Activated naive CD4-positive, alpha-beta T cell treated with anti-CD3 and anti-CD28 coated beads, Interleukin-2, amount 50 U/mL, for 72 hours (primary cell): ENCODE measurements at regions not wholly inside any gene's neighbourhood (a gene's known extent, or its start where the extent isn't known, plus 50 kb on each side); places are given as distances from the start of the nearest gene placed in this dataset.
"Not testable (repeated sequence)": the region's sequence is repeated elsewhere in the genome, so short reads cannot be mapped to it uniquely, and the experiment has no call there.

ENCODE experiments used
- ATAC-seq, 2 donors: fragments of 150-1000 bp; cut with Tn5 transposase; 2 replicates each; pipeline ENCODE4 v1.10.0; 2021; ENCODE audit warnings: mild to moderate bottlenecking in 2 of 2, moderate library complexity in 2 of 2
- DNase-seq, 2 donors: peaks; one replicate each; pipeline ENCODE4 v3.0.0; 2021 to 2022; ENCODE audit warnings: low spot score in 2 of 2
- H3K27ac Mint-ChIP-seq, 2 donors: one replicate each; pipeline ENCODE4 v1.8.0; 2022; ENCODE audit warnings: mild to moderate bottlenecking in 2 of 2, mixed read lengths in 2 of 2
- H3K36me3 Mint-ChIP-seq, 2 donors: one replicate each; pipeline ENCODE4 v1.8.0; 2022; ENCODE audit warnings: mixed read lengths in 2 of 2
- H3K9me3 Mint-ChIP-seq, 2 donors: one replicate each; pipeline ENCODE4 v1.8.0; 2022; ENCODE audit warnings: mixed read lengths in 2 of 2

GRCh38 chr5:153224651-153225050 lies 265.8 kb upstream of the GRIA1 start:
- DNase-seq (no peak), ATAC-seq (no peak)
- Mint-ChIP-seq H3K9me3 (peaks cover 11 to 36% of the 10 kb centered on the region in 2 donors), H3K27ac (no peak overlapping the region), H3K36me3 (peaks cover 0 to 4% of the 10 kb centered on the region in 2 donors)

- ATAC-seq = no peak
- H3K9me3 Mint-ChIP-seq = peaks cover 13 to 20% of the 10 kb centered on the region in 2 donors
- no peaks in the 10 kb centered on the region for H3K36me3 Mint-ChIP-seq
- no peak overlapping the region for H3K27ac Mint-ChIP-seq
- DNase-seq = no peak
Measured at GRCh38 chr5:153233933-153234332, 256.5 kb upstream of the GRIA1 start.

GRCh38 chr5:153236319-153236718 lies 254.2 kb upstream of the GRIA1 start:
- Mint-ChIP-seq H3K36me3 (no peaks in the 10 kb centered on the region), H3K27ac (no peak overlapping the region), H3K9me3 (peaks cover 13 to 16% of the 10 kb centered on the region in 2 donors)
- no peak for DNase-seq
- no peak for ATAC-seq

GRCh38 chr5:153237671-153238332 lies 252.7 kb upstream of the GRIA1 start:
- Mint-ChIP-seq H3K36me3 (no peaks in the 10 kb centered on the region), H3K9me3 (peaks cover 13 to 16% of the 10 kb centered on the region in 2 donors), H3K27ac (no peak overlapping the region)
- ATAC-seq = no peak
- DNase-seq = no peak

GRCh38 chr5:153257381-153257780 lies 233.1 kb upstream of the GRIA1 start:
- DNase-seq (no peak), ATAC-seq (no peak)
- no peaks in the 10 kb centered on the region for H3K36me3 Mint-ChIP-seq
- no peak overlapping the region for H3K27ac Mint-ChIP-seq
- H3K9me3 Mint-ChIP-seq = peaks cover 5 to 10% of the 10 kb centered on the region in 2 donors

- ATAC-seq = no peak
- no peak for DNase-seq
- Mint-ChIP-seq H3K36me3 (no peaks in the 10 kb centered on the region), H3K9me3 (peaks cover 5% of the 10 kb centered on the region in 2 donors), H3K27ac (no peak overlapping the region)
Measured at GRCh38 chr5:153258469-153258868, 232.0 kb upstream of the GRIA1 start.

GRCh38 chr5:153267506-153267905 lies 223.0 kb upstream of the GRIA1 start:
- Mint-ChIP-seq H3K27ac (no peak overlapping the region), H3K9me3 (peaks cover 5 to 10% of the 10 kb centered on the region in 2 donors), H3K36me3 (no peaks in the 10 kb centered on the region)
- DNase-seq = no peak
- ATAC-seq = no peak

- no peak for DNase-seq
- no peak for ATAC-seq
- H3K27ac Mint-ChIP-seq = no peak overlapping the region
- H3K9me3 Mint-ChIP-seq = peaks cover 4 to 16% of the 10 kb centered on the region in 2 donors
- no peaks in the 10 kb centered on the region for H3K36me3 Mint-ChIP-seq
Measured at GRCh38 chr5:153275695-153276094, 214.8 kb upstream of the GRIA1 start.

GRCh38 chr5:153276151-153276550 lies 214.3 kb upstream of the GRIA1 start:
- Mint-ChIP-seq H3K9me3 (peaks cover 4 to 17% of the 10 kb centered on the region in 2 donors), H3K27ac (no peak overlapping the region), H3K36me3 (no peaks in the 10 kb centered on the region)
- peak in 1 of 2 donors; percentile 2 for DNase-seq
- ATAC-seq = no peak

- not testable (repeated sequence) for ATAC-seq, DNase-seq, H3K36me3 Mint-ChIP-seq, H3K27ac Mint-ChIP-seq
- H3K9me3 Mint-ChIP-seq = peaks cover 12 to 16% of the 10 kb centered on the region in 2 donors
Measured at GRCh38 chr5:153296251-153296844, 194.1 kb upstream of the GRIA1 start.

GRCh38 chr5:153299891-153300290 lies 190.6 kb upstream of the GRIA1 start:
- Mint-ChIP-seq H3K9me3 (peaks cover 11 to 12% of the 10 kb centered on the region in 2 donors), H3K27ac (no peak overlapping the region), H3K36me3 (peaks cover 8 to 10% of the 10 kb centered on the region in 2 donors)
- no peak for DNase-seq
- no peak for ATAC-seq

- Mint-ChIP-seq H3K9me3 (peaks cover 11 to 28% of the 10 kb centered on the region in 2 donors), H3K36me3 (peaks cover 0 to 4% of the 10 kb centered on the region in 2 donors), H3K27ac (no peak overlapping the region)
- no peak for DNase-seq
- no peak for ATAC-seq
Measured at GRCh38 chr5:153308282-153308681, 182.2 kb upstream of the GRIA1 start.

GRCh38 chr5:153318556-153318955 lies 171.9 kb upstream of the GRIA1 start:
- no peaks in the 10 kb centered on the region for H3K36me3 Mint-ChIP-seq
- H3K9me3 Mint-ChIP-seq = peaks cover 12 to 14% of the 10 kb centered on the region in 2 donors
- no peak for ATAC-seq
- no peak for DNase-seq
- no peak overlapping the region for H3K27ac Mint-ChIP-seq

- Mint-ChIP-seq H3K27ac (no peak overlapping the region), H3K36me3 (no peaks in the 10 kb centered on the region), H3K9me3 (peaks cover 0 to 3% of the 10 kb centered on the region in 2 donors)
- DNase-seq (no peak), ATAC-seq (no peak)
Measured at GRCh38 chr5:153321478-153321877, 169.0 kb upstream of the GRIA1 start.

- no peak for DNase-seq
- no peak overlapping the region for H3K27ac Mint-ChIP-seq
- no peaks in the 10 kb centered on the region for H3K36me3 Mint-ChIP-seq
- peaks cover 7 to 16% of the 10 kb centered on the region in 2 donors for H3K9me3 Mint-ChIP-seq
- no peak for ATAC-seq
Measured at GRCh38 chr5:153340139-153340538, 150.3 kb upstream of the GRIA1 start.

GRCh38 chr5:153340738-153341137 lies 149.7 kb upstream of the GRIA1 start:
- no peak for ATAC-seq
- Mint-ChIP-seq H3K36me3 (no peaks in the 10 kb centered on the region), H3K27ac (no peak overlapping the region), H3K9me3 (peaks cover 8 to 15% of the 10 kb centered on the region in 2 donors)
- no peak for DNase-seq

GRCh38 chr5:153342487-153342886 lies 148.0 kb upstream of the GRIA1 start:
- no peak for DNase-seq
- Mint-ChIP-seq H3K27ac (no peak overlapping the region), H3K36me3 (no peaks in the 10 kb centered on the region), H3K9me3 (peaks cover 3 to 5% of the 10 kb centered on the region in 2 donors)
- no peak for ATAC-seq

- ATAC-seq (no peak), DNase-seq (no peak)
- Mint-ChIP-seq H3K9me3 (peaks cover 3 to 5% of the 10 kb centered on the region in 2 donors), H3K27ac (no peak overlapping the region), H3K36me3 (no peaks in the 10 kb centered on the region)
Measured at GRCh38 chr5:153347611-153348010, 142.9 kb upstream of the GRIA1 start.
